ENCODE measurements at regions not wholly inside any gene's neighbourhood (a gene's known extent, or its start where the extent isn't known, plus 50 kb on each side); places are given as distances from the start of the nearest gene placed in this dataset.

DNA sequence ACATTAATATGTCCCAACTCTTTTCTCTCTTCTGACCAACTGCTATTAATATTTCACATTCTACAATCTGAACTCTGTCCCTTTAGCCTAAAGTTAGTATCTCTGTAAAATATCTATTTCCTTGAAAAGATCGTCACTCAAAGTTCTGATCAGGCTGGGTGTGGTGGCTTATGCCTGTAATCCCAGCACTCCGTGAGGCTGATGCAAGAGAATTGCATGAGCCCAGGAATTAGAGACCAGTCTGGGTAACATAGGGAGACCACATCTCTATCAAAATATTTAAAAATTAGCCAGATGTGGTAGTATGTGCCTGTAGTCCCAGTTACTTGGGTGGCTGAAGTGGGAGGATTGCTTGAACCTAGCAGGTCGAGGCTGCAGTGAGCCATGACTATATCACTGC lies 695.6 kb downstream of the MCTP2 start:
- H3K36me3 ChIP-seq (ENCODE audit: control insufficient read depth, insufficient read depth, low read length): no peaks in the 10 kb centered on the region
- no peaks in the 10 kb centered on the region for H3K27me3 ChIP-seq (ENCODE audit: control insufficient read depth, insufficient read depth, low read length)
- TF ChIP-seq, protein P1, sequence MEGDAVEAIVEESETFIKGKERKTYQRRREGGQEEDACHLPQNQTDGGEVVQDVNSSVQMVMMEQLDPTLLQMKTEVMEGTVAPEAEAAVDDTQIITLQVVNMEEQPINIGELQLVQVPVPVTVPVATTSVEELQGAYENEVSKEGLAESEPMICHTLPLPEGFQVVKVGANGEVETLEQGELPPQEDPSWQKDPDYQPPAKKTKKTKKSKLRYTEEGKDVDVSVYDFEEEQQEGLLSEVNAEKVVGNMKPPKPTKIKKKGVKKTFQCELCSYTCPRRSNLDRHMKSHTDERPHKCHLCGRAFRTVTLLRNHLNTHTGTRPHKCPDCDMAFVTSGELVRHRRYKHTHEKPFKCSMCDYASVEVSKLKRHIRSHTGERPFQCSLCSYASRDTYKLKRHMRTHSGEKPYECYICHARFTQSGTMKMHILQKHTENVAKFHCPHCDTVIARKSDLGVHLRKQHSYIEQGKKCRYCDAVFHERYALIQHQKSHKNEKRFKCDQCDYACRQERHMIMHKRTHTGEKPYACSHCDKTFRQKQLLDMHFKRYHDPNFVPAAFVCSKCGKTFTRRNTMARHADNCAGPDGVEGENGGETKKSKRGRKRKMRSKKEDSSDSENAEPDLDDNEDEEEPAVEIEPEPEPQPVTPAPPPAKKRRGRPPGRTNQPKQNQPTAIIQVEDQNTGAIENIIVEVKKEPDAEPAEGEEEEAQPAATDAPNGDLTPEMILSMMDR (IDR thresholded peaks at IDR 0.05; ENCODE audit: insufficient read depth, low read length, severe bottlenecking): no peak
- H3K4me3 ChIP-seq (ENCODE audit: low read depth, low read length): no peak overlapping the region
- DNase-seq (ENCODE audit: low read depth) (no peak), FAIRE-seq (no peak)

DNA sequence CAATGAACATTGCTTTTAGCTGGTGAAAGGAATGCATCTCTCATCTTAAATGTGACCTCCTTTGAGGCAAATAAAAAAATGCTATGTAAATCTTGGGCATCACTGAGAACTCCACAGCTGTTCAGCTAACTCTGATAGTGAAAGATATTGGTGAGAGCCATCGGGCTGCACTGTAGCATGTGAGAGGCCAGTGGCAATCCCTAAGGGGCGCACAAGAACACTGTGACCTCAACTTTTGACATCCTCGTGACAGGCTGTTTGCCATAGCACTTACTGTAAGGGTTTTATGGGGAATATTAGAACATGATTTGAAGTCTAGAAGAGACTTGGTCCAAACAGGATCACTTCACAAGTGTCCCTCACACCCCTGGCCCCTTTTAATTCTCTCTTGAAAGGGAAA lies 697.9 kb downstream of the MCTP2 start:
- TF ChIP-seq, protein P1 (IDR thresholded peaks at IDR 0.05; ENCODE audit: insufficient read depth, low read length, severe bottlenecking): no peak
- DNase-seq (ENCODE audit: low read depth): no peak
- Histone ChIP-seq H3K4me3 (ENCODE audit: low read depth, low read length) (no peak overlapping the region), H3K36me3 (ENCODE audit: control insufficient read depth, insufficient read depth, low read length) (no peaks in the 10 kb centered on the region), H3K27me3 (ENCODE audit: control insufficient read depth, insufficient read depth, low read length) (no peaks in the 10 kb centered on the region)
- FAIRE-seq: no peak

DNA sequence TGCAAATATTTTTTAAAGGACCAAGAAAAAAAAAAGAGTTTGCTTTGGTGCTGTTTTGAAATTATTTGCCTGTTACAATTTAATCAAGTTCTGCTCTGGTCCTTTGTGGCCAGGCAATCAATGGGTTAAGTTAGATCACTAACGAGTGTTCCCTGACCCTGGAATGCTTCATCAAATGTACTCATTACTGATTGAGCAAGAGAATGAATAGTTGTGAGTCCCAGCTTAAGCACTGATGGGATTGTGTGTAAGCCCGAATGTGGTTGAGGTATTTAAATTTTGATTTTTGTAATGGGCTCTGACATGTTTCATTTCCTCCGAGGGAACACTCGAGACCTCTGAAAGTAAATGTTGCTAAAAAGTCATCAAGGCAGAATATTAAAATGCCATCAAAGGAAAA lies 699.1 kb downstream of the MCTP2 start:
- DNase-seq (ENCODE audit: low read depth) (peak; percentile 59), FAIRE-seq (no peak)
- no peak overlapping the region for H3K4me3 ChIP-seq (ENCODE audit: low read depth, low read length)
- H3K36me3 ChIP-seq (ENCODE audit: control insufficient read depth, insufficient read depth, low read length): no peaks in the 10 kb centered on the region
- no peaks in the 10 kb centered on the region for H3K27me3 ChIP-seq (ENCODE audit: control insufficient read depth, insufficient read depth, low read length)
- TF ChIP-seq, protein P1 (IDR thresholded peaks at IDR 0.05; ENCODE audit: insufficient read depth, low read length, severe bottlenecking): no peak

DNA sequence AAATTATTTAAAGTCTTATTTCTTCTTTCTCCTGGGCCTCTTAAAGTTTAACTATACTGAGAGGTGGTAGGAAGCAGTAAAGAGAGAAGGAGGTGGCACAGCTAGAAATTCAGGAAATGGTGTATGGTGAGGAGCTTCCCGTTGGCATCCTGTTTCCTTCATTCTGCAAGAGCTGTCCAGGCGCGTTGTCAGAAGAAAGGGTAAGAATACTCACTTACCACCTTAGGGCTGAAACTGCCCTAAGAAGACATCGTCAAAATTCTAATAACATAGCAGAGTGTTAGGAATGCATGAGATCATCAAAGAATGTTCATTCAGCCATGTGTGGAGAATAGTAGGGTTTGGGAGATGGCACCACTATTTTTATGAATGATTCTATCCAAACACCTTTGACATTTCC lies 699.6 kb downstream of the MCTP2 start:
- FAIRE-seq (no peak), DNase-seq (ENCODE audit: low read depth) (peak; percentile 39)
- H3K4me3 ChIP-seq (ENCODE audit: low read depth, low read length): no peak overlapping the region
- TF ChIP-seq, protein P1 (IDR thresholded peaks at IDR 0.05; ENCODE audit: insufficient read depth, low read length, severe bottlenecking): no peak
- H3K36me3 ChIP-seq (ENCODE audit: control insufficient read depth, insufficient read depth, low read length): no peaks in the 10 kb centered on the region
- H3K27me3 ChIP-seq (ENCODE audit: control insufficient read depth, insufficient read depth, low read length): no peaks in the 10 kb centered on the region

DNA sequence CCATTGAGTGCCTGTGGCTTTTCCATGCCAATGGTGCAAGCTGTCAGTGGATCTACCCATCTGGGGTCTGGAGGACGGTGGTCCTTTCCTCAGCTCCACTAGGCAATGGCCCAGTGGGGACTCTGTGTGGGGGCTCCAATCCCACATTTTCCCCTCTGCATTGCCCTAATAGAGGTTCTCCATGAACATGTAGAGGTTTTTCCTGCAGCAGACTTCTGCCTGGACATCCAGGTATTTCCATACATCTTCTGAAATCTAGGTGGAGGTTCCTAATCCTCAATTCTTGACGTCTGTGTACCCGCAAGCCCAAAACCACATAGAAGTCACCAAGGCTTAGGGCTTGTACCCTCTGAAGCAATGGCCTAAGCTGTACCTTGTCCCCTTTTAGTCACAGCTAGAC lies 703.1 kb downstream of the MCTP2 start:
- Histone ChIP-seq H3K4me3 (ENCODE audit: low read depth, low read length) (no peak overlapping the region), H3K36me3 (ENCODE audit: control insufficient read depth, insufficient read depth, low read length) (no peaks in the 10 kb centered on the region), H3K27me3 (ENCODE audit: control insufficient read depth, insufficient read depth, low read length) (no peaks in the 10 kb centered on the region)
- TF ChIP-seq, protein P1 (IDR thresholded peaks at IDR 0.05; ENCODE audit: insufficient read depth, low read length, severe bottlenecking): no peak
- DNase-seq (ENCODE audit: low read depth) (no peak), FAIRE-seq (no peak)

DNA sequence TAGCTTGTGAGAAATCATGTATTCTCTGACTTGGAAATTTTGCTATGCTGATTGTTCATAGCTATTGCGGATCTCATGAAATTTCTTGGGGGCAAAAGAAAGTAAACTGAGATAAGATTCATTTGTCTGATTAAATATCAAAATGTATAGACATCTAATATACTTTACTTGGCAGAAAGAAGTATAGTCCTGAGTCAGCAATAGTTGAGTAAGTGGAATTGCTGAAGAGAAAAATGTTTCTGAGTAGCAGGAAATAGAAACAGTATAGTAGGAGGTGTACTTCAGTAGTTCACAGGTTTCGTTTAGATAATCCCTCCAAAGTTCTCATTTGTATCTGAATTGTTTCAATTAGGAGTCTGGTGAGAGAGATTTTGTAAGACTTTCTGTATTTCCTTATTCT lies 705.9 kb downstream of the MCTP2 start:
- Histone ChIP-seq H3K4me3 (ENCODE audit: low read depth, low read length) (no peak overlapping the region), H3K36me3 (ENCODE audit: control insufficient read depth, insufficient read depth, low read length) (no peaks in the 10 kb centered on the region), H3K27me3 (ENCODE audit: control insufficient read depth, insufficient read depth, low read length) (no peaks in the 10 kb centered on the region)
- FAIRE-seq: no peak
- no peak for DNase-seq (ENCODE audit: low read depth)
- TF ChIP-seq, protein P1 (IDR thresholded peaks at IDR 0.05; ENCODE audit: insufficient read depth, low read length, severe bottlenecking): no peak
